K562 (cell line): ENCODE measurements at regions not wholly inside any gene's neighbourhood (a gene's known extent, or its start where the extent isn't known, plus 50 kb on each side); places are given as distances from the start of the nearest gene placed in this dataset.

Source experiments
- ATAC-seq: fragments of 200-7000 bp; cut with Tn5 transposase; 3 replicates; pipeline ENCODE4 v1.9.1; 2020; ENCODE audit warnings: moderate library complexity
- BruUV-seq: library from RNA; stranded (reverse); fragments of 400-500 nt; replicated peaks from 2 replicates; lab custom pipeline; 2021; lab: Mats Ljungman, UMichigan
- CTCF ChIA-PET: fragments of 300-600 bp; formaldehyde crosslinking; extraction: SDS; loops from one replicate; lab custom pipeline; 2021; ENCODE audit warnings: low intra/inter-chr PET ratio; lab: Yijun Ruan, JAX
- POLR2A ChIA-PET: fragments of 300-600, 350-650 bp; sonication (Branson Sonifier 250); formaldehyde crosslinking; extraction: SDS; loops from one replicate; lab custom pipeline; 2021; ENCODE audit warnings: antibody characterized with exemption, inconsistent platforms; lab: Yijun Ruan, JAX
- DNase-seq, 4 experiments: peaks; one replicate each; pipeline versions ENCODE4 v3.0.0 to v3.0.0-alpha.2; 2011 to 2018; ENCODE audit warnings: low spot score in 3 of 4, mixed read lengths in 3 of 4; ENCODE audit errors: extremely low read depth in 1 of 4
- FAIRE-seq: peaks from 2 replicates; lab custom pipeline; 2011; peaks lifted over from hg19 to GRCh38; lab: Jason Lieb, UNC
- H2AFZ ChIP-seq: 2 replicates; pipeline ENCODE4 v1.6.0; 2011; ENCODE audit warnings: low read depth, low read length, control low read depth, inconsistent platforms
- H3K27ac ChIP-seq: fragments of 200-600 bp; 3 replicates; pipeline ENCODE4 v1.8.0; 2011; ENCODE audit warnings: low read depth, mild to moderate bottlenecking, control low read depth, inconsistent platforms, low read length, moderate library complexity, mixed read lengths; ENCODE audit errors: extremely low read depth
- H3K27me3 ChIP-seq, 2 experiments: fragments of 300-600 bp in 1 of 2; 2 replicates in 1 of 2; 3 replicates in 1 of 2; pipeline versions ENCODE4 v1.6.0 to v1.8.0; 2011; ENCODE audit warnings: inconsistent platforms in 2 of 2, low read length in 2 of 2, mild to moderate bottlenecking in 1 of 2, mixed read lengths in 1 of 2, moderate library complexity in 1 of 2; ENCODE audit not compliant: control insufficient read depth in 2 of 2, insufficient read depth in 2 of 2
- H3K36me3 ChIP-seq: fragments of 300-600 bp; 3 replicates; pipeline ENCODE4 v1.8.0; 2011; ENCODE audit warnings: mild to moderate bottlenecking, low read length, inconsistent platforms; ENCODE audit not compliant: control insufficient read depth, insufficient read depth
- H3K4me1 ChIP-seq, 2 experiments: fragments of 200-600 bp in 1 of 2; replicated peaks in 1 of 2; 2 replicates in 1 of 2; 3 replicates in 1 of 2; pipeline versions ENCODE4 v1.5.1 to v1.8.0; 2011; ENCODE audit warnings: inconsistent platforms in 2 of 2, low read length in 2 of 2, mild to moderate bottlenecking in 1 of 2, mixed read lengths in 1 of 2, moderate library complexity in 1 of 2; ENCODE audit not compliant: control insufficient read depth in 2 of 2, insufficient read depth in 2 of 2
- H3K4me2 ChIP-seq: 2 replicates; pipeline ENCODE4 v1.6.1; 2011; ENCODE audit warnings: low read length, control low read depth, inconsistent platforms, mixed read lengths; ENCODE audit not compliant: insufficient read depth
- H3K4me3 ChIP-seq: fragments of 200-600 bp; sonication (generic), shearing (Covaris generic); 2 replicates; pipeline ENCODE4 v1.5.1; 2016; ENCODE audit warnings: control low read depth, inconsistent platforms
- H3K79me2 ChIP-seq: fragments of 200-600 bp; 3 replicates; pipeline ENCODE4 v1.8.0; 2011; ENCODE audit warnings: low read length, inconsistent platforms; ENCODE audit not compliant: control insufficient read depth, insufficient read depth
- H3K9ac ChIP-seq, 2 experiments: 2 replicates each; pipeline versions ENCODE4 v1.6.0 to v1.6.1; 2011; ENCODE audit warnings: low read depth in 2 of 2, low read length in 2 of 2, control low read depth in 1 of 2, inconsistent platforms in 1 of 2, mild to moderate bottlenecking in 1 of 2, mixed read lengths in 1 of 2; ENCODE audit not compliant: insufficient read depth in 1 of 2
- H3K9me1 ChIP-seq: one replicate; pipeline ENCODE4 v1.6.0; 2011; ENCODE audit warnings: inconsistent platforms, mild to moderate bottlenecking, low read length, moderate library complexity; ENCODE audit not compliant: control insufficient read depth, insufficient read depth
- H3K9me3 ChIP-seq: replicated peaks from 2 replicates; pipeline ENCODE4 v1.5.1; 2011; ENCODE audit warnings: low read depth, low read length, inconsistent platforms; ENCODE audit not compliant: control insufficient read depth, insufficient read depth
- H4K20me1 ChIP-seq: replicated peaks from 2 replicates; pipeline ENCODE4 v1.6.1; 2011; ENCODE audit warnings: low read length, inconsistent platforms, mixed read lengths; ENCODE audit not compliant: control insufficient read depth, insufficient read depth
- AFF4 ChIP-seq: sonication (generic); formaldehyde crosslinking; IDR thresholded peaks from 2 replicates; pipeline ENCODE4 v1.8.0; 2023; ENCODE audit warnings: mild to moderate bottlenecking, missing genetic modification reagents
- ARNT ChIP-seq, 2 experiments: fragments of 450-650 bp; IDR thresholded peaks; 2 replicates each; pipeline ENCODE4 v1.6.1; 2016; ENCODE audit warnings: mild to moderate bottlenecking in 1 of 2
- EZH2 ChIP-seq: IDR thresholded peaks from 2 replicates; pipeline ENCODE4 v1.6.1; 2012; ENCODE audit warnings: low read depth, mild to moderate bottlenecking, inconsistent platforms, low read length, borderline replicate concordance
- PTTG1 ChIP-seq: fragments of 450-650 bp; IDR thresholded peaks from 2 replicates; pipeline ENCODE4 v1.6.1; 2016; ENCODE audit warnings: low read depth, mild to moderate bottlenecking, missing genetic modification characterization, missing compliant biosample characterization
- SAP30 ChIP-seq: fragments of 200-600 bp; sonication (generic); IDR thresholded peaks from 2 replicates; pipeline ENCODE4 v1.6.1; 2012; ENCODE audit warnings: borderline replicate concordance, low read depth, mild to moderate bottlenecking, moderate library complexity, low read length, control low read depth, inconsistent platforms; ENCODE audit not compliant: insufficient read depth, poor library complexity, severe bottlenecking
- SIN3A ChIP-seq, 2 experiments: fragments of 150-350 bp in 1 of 2; IDR thresholded peaks; 2 replicates each; pipeline ENCODE4 v1.6.1; 2011 to 2016; ENCODE audit warnings: borderline replicate concordance in 2 of 2, low read depth in 2 of 2, low read length in 2 of 2, mild to moderate bottlenecking in 2 of 2, moderate library complexity in 2 of 2; ENCODE audit not compliant: control insufficient read depth in 1 of 2
- SMAD2 ChIP-seq: fragments of 150-350 bp; IDR thresholded peaks from 2 replicates; pipeline ENCODE4 v1.6.1; 2014; ENCODE audit warnings: low read depth, mild to moderate bottlenecking, low read length
- TAF9B ChIP-seq: fragments of 450-650 bp; IDR thresholded peaks from 2 replicates; pipeline ENCODE4 v1.6.1; 2018; ENCODE audit warnings: mild to moderate bottlenecking; ENCODE audit not compliant: partially characterized antibody
- ZKSCAN1 ChIP-seq: fragments of 150-350 bp; IDR thresholded peaks from 2 replicates; pipeline ENCODE4 v1.6.1; 2016; ENCODE audit warnings: low read depth, low read length
- ZNF134 ChIP-seq: fragments of 250-450 bp; sonication (Bioruptor Pico); conservative IDR thresholded peaks from 2 replicates; pipeline ENCODE4 v1.4.0; 2020
- ZNF780A ChIP-seq: fragments of 250-450 bp; sonication (Bioruptor Pico); IDR thresholded peaks from 2 replicates; pipeline ENCODE4 v1.5.0; 2021; ENCODE audit warnings: mild to moderate bottlenecking
- WGBS: fragments of 100-300 bp; shearing (Covaris generic); methylation state at CpG from one replicate; pipeline ENCODE4 v1.1.6; 2016; ENCODE audit warnings: low coverage, mixed read lengths; ENCODE audit not compliant: insufficient coverage; ENCODE audit errors: missing lambda C conversion rate; 5-methylcytosine and 5-hydroxymethylcytosine counted together
- in situ Hi-C: fragments of 300-500 bp; cut with MboI; formaldehyde crosslinking; loops from 4 replicates; pipeline ENCODE4 v1.15.0; 2018; ENCODE audit warnings: inconsistent platforms, mixed read lengths
- intact Hi-C: fragments of 100-400 bp; cut with micrococcal nuclease; formaldehyde crosslinking; loops from 2 replicates; pipeline ENCODE4 v1.14.2; 2022
- TF ChIP-seq, protein P1 (sequence below): fragments of 250-450 bp; sonication (Bioruptor Pico); IDR thresholded peaks from 2 replicates; pipeline ENCODE4 v1.9.0; 2021; ENCODE audit warnings: mild to moderate bottlenecking, inconsistent platforms

GRCh38 chr13:111514610-111515306 lies 194.3 kb downstream of the TEX29 start:
- Histone ChIP-seq H3K4me2 (no peak overlapping the region), H3K9ac (no peak overlapping the region), H3K4me1 (no peaks in the 10 kb centered on the region), H3K79me2 (no peaks in the 10 kb centered on the region), H3K9me1 (no peaks in the 10 kb centered on the region), H3K27me3 (peaks cover 0 to 33% of the 10 kb centered on the region in 2 experiments; a peak in 3 of 5 replicates), H4K20me1 (no peaks in the 10 kb centered on the region), H2AFZ (no peak overlapping the region), H3K9me3 (no peaks in the 10 kb centered on the region), H3K4me3 (no peak overlapping the region), H3K27ac (no peak overlapping the region), H3K36me3 (no peaks in the 10 kb centered on the region)
- FAIRE-seq, result no peak
- CTCF ChIA-PET, result no interaction called here
- WGBS, result 3% methylated on average over 10 of the region's 24 CpGs
- BruUV-seq, result no TSS peak
- DNase-seq, result no peak
- intact Hi-C loops, result loop anchor here (5.0 kb wide), 1 partner anchor 468 kb away; no protein-coding TSS in a partner anchor
- in situ Hi-C loops, result no loop called here
- POLR2A ChIA-PET, result no interaction called here
- ATAC-seq, result no peak
- TF ChIP-seq TAF9B (no peak), SAP30 (no peak), SIN3A (IDR thresholded peaks at IDR 0.05; ENCODE audit: borderline replicate concordance in 2 of 2, control insufficient read depth in 1 of 2, low read depth in 2 of 2, low read length in 2 of 2) (no peak), ZNF134 (CRISPR knock-in tag) (no peak), ZKSCAN1 (no peak), AFF4 (CRISPR knock-in tag) (no peak), ARNT (IDR thresholded peaks at IDR 0.05) (no peak), ZNF780A (CRISPR knock-in tag) (no peak), PTTG1 (tag) (no peak), SMAD2 (no peak), EZH2 (no peak)
- TF ChIP-seq, protein P1, sequence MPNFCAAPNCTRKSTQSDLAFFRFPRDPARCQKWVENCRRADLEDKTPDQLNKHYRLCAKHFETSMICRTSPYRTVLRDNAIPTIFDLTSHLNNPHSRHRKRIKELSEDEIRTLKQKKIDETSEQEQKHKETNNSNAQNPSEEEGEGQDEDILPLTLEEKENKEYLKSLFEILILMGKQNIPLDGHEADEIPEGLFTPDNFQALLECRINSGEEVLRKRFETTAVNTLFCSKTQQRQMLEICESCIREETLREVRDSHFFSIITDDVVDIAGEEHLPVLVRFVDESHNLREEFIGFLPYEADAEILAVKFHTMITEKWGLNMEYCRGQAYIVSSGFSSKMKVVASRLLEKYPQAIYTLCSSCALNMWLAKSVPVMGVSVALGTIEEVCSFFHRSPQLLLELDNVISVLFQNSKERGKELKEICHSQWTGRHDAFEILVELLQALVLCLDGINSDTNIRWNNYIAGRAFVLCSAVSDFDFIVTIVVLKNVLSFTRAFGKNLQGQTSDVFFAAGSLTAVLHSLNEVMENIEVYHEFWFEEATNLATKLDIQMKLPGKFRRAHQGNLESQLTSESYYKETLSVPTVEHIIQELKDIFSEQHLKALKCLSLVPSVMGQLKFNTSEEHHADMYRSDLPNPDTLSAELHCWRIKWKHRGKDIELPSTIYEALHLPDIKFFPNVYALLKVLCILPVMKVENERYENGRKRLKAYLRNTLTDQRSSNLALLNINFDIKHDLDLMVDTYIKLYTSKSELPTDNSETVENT (CRISPR knock-in tag), result no peak
